Upper lobe of right lung (tissue), 1 donor: ENCODE measurements at regions not wholly inside any gene's neighbourhood (a gene's known extent, or its start where the extent isn't known, plus 50 kb on each side); places are given as distances from the start of the nearest gene placed in this dataset.
A peak's percentile ranks its signal among the peaks of the same experiment; 100 is the strongest.

Experiments used
- ATAC-seq: fragments of 200-7000 bp; cut with Tn5 transposase; one replicate; pipeline ENCODE4 v1.9.1; 2020; ENCODE audit warnings: mild to moderate bottlenecking, moderate library complexity
- DNase-seq: peaks from one replicate; pipeline ENCODE4 v3.0.0-alpha.2; 2020
- H3K27ac ChIP-seq: fragments of 200-600 bp; one replicate; pipeline ENCODE4 v1.8.0; 2022
- H3K27me3 ChIP-seq: fragments of 200-600 bp; one replicate; pipeline ENCODE4 v1.8.0; 2022; ENCODE audit warnings: mild to moderate bottlenecking
- H3K36me3 ChIP-seq: fragments of 200-600 bp; one replicate; pipeline ENCODE4 v1.8.0; 2022
- H3K4me1 ChIP-seq: fragments of 200-600 bp; one replicate; pipeline ENCODE4 v1.8.0; 2022
- H3K4me3 ChIP-seq: fragments of 200-600 bp; one replicate; pipeline ENCODE4 v1.8.0; 2022; ENCODE audit warnings: mild to moderate bottlenecking
- H3K9me3 ChIP-seq: fragments of 200-600 bp; one replicate; pipeline ENCODE4 v1.8.0; 2022
- intact Hi-C: fragments of 100-400 bp; cut with DNase I; formaldehyde crosslinking; loops from one replicate; pipeline ENCODE4 v1.11.0; 2022
- TF ChIP-seq, protein P1 (sequence below): fragments of 200-600 bp; IDR thresholded peaks from one replicate; pipeline ENCODE4 v1.8.0; 2022; ENCODE audit warnings: antibody characterized with exemption
- donor health status: DM: no; HTN: yes; CAD: no; lungs with severe emphysema.

DNA sequence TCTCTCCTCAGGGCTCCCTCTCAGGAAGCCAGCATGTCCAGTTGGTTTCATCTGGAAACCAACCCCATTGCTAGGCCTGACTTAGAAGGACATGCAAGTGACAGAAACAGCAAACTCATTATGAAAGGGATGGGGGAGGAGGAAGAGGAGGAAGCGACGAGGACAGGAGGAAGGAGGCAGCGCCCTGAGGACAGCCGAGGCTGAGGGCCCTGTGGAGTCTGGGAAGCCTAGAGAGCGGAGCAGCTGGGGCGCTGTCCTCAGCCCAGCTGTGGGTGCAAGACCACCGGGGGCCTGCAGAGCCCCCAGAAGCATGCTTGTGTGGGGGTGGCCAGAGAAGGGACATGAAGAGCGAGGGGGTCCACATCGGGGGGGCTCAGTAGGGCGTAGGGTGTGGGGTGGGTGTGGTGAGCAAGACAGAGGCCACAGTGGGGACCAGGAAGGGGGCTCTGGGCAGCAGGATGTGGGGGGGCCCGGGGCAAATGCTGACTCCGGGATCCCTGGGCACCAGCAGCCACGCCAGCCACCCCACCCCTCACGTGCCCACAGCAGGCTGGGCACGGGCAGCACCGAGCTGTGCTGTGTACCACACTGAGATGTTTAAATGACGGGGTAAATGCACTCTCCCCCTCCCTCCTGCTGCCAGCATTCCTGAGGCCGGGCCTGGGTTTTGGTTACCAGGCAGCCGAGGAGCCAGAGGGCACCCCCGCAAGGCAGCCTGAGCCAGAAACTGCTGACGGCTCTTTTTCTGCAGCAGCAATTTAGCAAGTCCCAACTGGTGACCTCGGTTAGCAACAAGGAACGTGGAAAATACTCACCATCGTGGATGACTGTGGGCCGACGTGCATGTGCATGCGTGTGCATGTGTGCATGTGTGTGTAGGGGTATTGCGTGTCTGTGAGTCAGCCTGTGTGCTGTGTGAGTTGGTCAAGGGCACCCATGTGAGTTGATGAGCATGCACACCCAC is 82.7 kb upstream of the LINC01488 start:
- ATAC-seq = no peak

DNA sequence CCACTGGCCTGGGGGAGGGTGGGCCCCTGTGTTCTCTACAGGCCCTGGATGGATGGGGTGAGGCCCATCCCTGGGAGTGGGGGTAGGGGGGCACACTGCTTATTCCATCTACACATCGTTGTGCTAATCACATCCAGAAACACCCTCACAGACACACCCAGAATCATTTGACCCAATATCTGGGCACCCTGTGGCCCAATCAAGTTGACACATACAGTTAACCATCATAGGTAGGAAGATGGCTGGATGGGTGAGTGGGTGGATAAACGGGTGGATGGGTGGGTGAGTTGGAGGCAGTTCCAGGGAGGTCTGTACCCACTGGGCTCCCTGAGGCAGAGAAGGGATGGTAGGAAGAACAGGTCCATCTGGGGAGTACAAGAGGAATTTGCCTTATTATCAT is 81.3 kb upstream of the LINC01488 start:
- TF ChIP-seq, protein P1, sequence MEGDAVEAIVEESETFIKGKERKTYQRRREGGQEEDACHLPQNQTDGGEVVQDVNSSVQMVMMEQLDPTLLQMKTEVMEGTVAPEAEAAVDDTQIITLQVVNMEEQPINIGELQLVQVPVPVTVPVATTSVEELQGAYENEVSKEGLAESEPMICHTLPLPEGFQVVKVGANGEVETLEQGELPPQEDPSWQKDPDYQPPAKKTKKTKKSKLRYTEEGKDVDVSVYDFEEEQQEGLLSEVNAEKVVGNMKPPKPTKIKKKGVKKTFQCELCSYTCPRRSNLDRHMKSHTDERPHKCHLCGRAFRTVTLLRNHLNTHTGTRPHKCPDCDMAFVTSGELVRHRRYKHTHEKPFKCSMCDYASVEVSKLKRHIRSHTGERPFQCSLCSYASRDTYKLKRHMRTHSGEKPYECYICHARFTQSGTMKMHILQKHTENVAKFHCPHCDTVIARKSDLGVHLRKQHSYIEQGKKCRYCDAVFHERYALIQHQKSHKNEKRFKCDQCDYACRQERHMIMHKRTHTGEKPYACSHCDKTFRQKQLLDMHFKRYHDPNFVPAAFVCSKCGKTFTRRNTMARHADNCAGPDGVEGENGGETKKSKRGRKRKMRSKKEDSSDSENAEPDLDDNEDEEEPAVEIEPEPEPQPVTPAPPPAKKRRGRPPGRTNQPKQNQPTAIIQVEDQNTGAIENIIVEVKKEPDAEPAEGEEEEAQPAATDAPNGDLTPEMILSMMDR = no peak
- H3K9me3 ChIP-seq = no peaks in the 10 kb centered on the region
- no peak overlapping the region for H3K27ac ChIP-seq
- H3K4me1 ChIP-seq = no peaks in the 10 kb centered on the region
- H3K4me3 ChIP-seq = no peak overlapping the region
- ATAC-seq (no peak), DNase-seq (peak; percentile 17)
- intact Hi-C loops = no loop called here
- no peaks in the 10 kb centered on the region for H3K36me3 ChIP-seq
- H3K27me3 ChIP-seq = no peaks in the 10 kb centered on the region

More for the DNA sequence above, 82.7 kb upstream of the LINC01488 start:
- Histone ChIP-seq H3K27me3 (no peaks in the 10 kb centered on the region), H3K4me1 (no peaks in the 10 kb centered on the region), H3K36me3 (no peaks in the 10 kb centered on the region), H3K4me3 (no peak overlapping the region), H3K9me3 (no peaks in the 10 kb centered on the region), H3K27ac (no peak overlapping the region)
- intact Hi-C loops = no loop called here
- TF ChIP-seq, protein P1 = no peak
- DNase-seq = peak; percentile 41

DNA sequence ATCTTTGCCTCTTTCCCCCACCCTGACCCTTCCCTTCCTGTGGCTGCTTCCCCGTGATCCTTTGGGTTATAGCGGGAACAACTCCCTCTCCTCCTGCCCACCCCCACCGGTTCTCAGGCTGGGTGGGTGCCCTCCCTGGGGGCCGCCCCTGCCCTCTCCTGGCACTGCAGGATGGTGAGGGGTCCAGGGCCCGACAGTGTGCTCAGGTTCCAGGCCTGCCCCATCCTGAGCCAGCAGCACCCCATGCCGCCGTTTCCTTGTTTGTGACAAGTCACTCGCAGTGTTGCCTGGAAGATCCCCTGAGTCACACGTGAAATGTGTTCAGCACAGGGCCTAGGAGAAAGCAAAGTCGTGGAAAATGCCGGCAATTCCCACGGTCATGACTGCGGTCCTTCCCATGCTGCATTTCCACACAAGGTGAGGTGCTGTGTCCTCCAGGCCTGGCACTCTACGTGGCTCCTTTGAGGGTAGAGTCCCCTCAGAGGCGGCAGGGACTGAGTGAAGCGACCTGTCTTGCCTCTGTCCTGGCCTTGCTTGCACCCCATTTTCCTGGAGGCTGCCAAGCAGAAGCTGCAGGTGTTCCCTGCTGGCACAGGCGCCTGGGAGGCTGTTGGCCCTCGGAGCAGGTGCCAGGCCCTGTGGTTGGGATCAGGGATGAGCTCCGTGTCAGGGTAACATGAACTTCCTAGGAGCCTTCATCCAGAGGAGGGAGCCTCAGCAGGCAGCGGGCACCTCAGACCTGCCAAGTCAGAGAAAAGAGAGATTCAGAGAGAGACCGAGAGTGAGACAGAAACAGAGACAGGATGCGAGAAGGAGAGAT is 80.5 kb upstream of the LINC01488 start:
- Histone ChIP-seq H3K4me1 (no peaks in the 10 kb centered on the region), H3K27ac (no peak overlapping the region), H3K9me3 (no peaks in the 10 kb centered on the region), H3K36me3 (no peaks in the 10 kb centered on the region), H3K27me3 (no peaks in the 10 kb centered on the region), H3K4me3 (no peak overlapping the region)
- DNase-seq (peak; percentile 46), ATAC-seq (no peak)
- TF ChIP-seq, protein P1 = no peak
- intact Hi-C loops = no loop called here

DNA sequence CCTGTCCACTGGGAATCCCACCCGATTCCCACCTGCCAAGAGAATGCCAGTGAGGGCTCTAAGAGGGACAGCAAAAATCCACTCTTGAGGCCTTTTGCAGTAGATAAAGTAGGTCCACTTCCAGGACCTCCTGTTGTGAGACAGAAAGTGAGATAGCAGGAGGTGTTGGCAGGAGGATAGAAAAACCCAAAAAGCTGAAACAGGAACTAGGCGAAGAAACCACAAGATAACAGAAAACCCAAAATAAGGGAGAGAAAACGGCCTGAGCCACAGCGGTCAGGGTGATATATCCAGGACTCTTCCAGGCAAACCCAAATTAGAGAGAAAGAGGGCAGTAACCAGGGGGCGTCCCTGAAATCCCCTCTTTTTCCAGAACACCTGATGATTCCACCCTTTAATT is 79.7 kb upstream of the LINC01488 start:
- Histone ChIP-seq H3K36me3 (no peaks in the 10 kb centered on the region), H3K4me1 (no peaks in the 10 kb centered on the region), H3K9me3 (no peaks in the 10 kb centered on the region), H3K27ac (no peak overlapping the region), H3K27me3 (no peaks in the 10 kb centered on the region), H3K4me3 (no peak overlapping the region)
- intact Hi-C loops = no loop called here
- ATAC-seq (no peak), DNase-seq (no peak)
- TF ChIP-seq, protein P1 = no peak

DNA sequence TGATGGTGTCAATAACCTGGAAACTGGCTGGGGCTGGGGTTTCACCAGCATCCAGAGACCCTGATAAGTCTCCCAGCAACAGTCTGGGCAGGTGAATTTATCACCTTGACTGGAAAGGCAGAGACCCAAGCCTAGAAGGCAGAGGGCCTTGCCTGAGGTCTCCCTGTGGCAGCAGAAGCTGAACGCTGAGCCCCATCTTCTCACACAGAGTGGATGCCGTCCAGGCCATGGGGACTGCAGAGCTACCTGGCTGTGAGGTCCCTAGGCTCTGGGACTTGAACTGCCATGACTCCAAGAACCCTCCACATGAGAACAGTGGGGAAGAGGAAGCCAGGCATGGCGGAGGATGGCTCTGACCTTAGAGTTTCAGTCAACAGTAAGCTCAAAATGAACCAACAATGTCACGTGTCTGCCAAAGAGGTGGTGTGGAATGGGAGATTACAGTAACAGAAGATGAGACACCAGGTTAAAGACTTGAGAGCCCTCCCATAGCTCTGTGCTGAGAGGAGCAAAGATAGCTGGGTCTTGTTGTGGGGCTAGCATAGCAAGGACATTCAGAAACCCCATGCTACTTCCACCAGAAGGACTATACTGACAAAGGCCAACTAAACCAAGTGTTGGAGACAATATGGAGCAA is 79.1 kb upstream of the LINC01488 start:
- Histone ChIP-seq H3K4me1 (no peaks in the 10 kb centered on the region), H3K36me3 (no peaks in the 10 kb centered on the region), H3K27ac (no peak overlapping the region), H3K27me3 (no peaks in the 10 kb centered on the region), H3K4me3 (no peak overlapping the region), H3K9me3 (no peaks in the 10 kb centered on the region)
- DNase-seq = no peak
- ATAC-seq = no peak
- intact Hi-C loops = no loop called here
- TF ChIP-seq, protein P1 = no peak
